GM23338 (cell line): ENCODE measurements at regions not wholly inside any gene's neighbourhood (a gene's known extent, or its start where the extent isn't known, plus 50 kb on each side); places are given as distances from the start of the nearest gene placed in this dataset.

Source experiments
- ATAC-seq: fragments of 200-7000 bp; cut with Tn5 transposase; 3 replicates; pipeline ENCODE4 v1.9.1; 2020
- DNase-seq: peaks from one replicate; pipeline ENCODE4 v3.0.0-alpha.2; 2015; ENCODE audit warnings: low spot score
- H2AFZ ChIP-seq: fragments of 200-600 bp; sonication (generic); 2 replicates; pipeline ENCODE4 v1.8.0; 2016; ENCODE audit warnings: antibody characterized with exemption, mild to moderate bottlenecking, moderate library complexity
- H3F3A ChIP-seq: fragments of 200-600 bp; sonication (generic); replicated peaks from 2 replicates; pipeline ENCODE4 v1.8.0; 2017; ENCODE audit warnings: antibody characterized with exemption, mixed run types, low read depth
- H3K27ac ChIP-seq: fragments of 200-600 bp; sonication (generic); 2 replicates; pipeline ENCODE4 v1.6.1; 2016; ENCODE audit warnings: low read depth
- H3K27me3 ChIP-seq: fragments of 200-600 bp; sonication (generic); 2 replicates; pipeline ENCODE4 v1.8.0; 2016; ENCODE audit warnings: mild to moderate bottlenecking, mixed run types, moderate library complexity; ENCODE audit not compliant: insufficient read depth
- H3K36me3 ChIP-seq: fragments of 200-600 bp; sonication (generic); 2 replicates; pipeline ENCODE4 v1.8.0; 2016; ENCODE audit warnings: mild to moderate bottlenecking; ENCODE audit not compliant: insufficient read depth
- H3K4me1 ChIP-seq: fragments of 200-600 bp; sonication (generic); 2 replicates; pipeline ENCODE4 v1.8.0; 2016; ENCODE audit warnings: mild to moderate bottlenecking, moderate library complexity; ENCODE audit not compliant: insufficient read depth
- H3K4me2 ChIP-seq: fragments of 200-600 bp; sonication (generic); 2 replicates; pipeline ENCODE4 v1.7.1; 2017; ENCODE audit warnings: mixed run types
- H3K4me3 ChIP-seq: fragments of 200-600 bp; sonication (generic); 2 replicates; pipeline ENCODE4 v1.6.1; 2016; ENCODE audit warnings: mixed run types
- H3K79me2 ChIP-seq: fragments of 200-600 bp; sonication (generic); replicated peaks from 2 replicates; pipeline ENCODE4 v1.8.0; 2017; ENCODE audit warnings: mild to moderate bottlenecking; ENCODE audit not compliant: insufficient read depth
- H3K9me2 ChIP-seq: fragments of 200-600 bp; sonication (generic); 2 replicates; pipeline ENCODE4 v1.8.0; 2017; ENCODE audit not compliant: insufficient read depth
- H4K20me1 ChIP-seq: fragments of 200-600 bp; sonication (generic); replicated peaks from 2 replicates; pipeline ENCODE4 v1.8.0; 2017; ENCODE audit warnings: mild to moderate bottlenecking; ENCODE audit not compliant: insufficient read depth
- H3K27ac Mint-ChIP-seq: 2 replicates; pipeline ENCODE4 v1.8.0; 2020; ENCODE audit warnings: inconsistent platforms, mild to moderate bottlenecking, moderate library complexity, mixed read lengths
- H3K27me3 Mint-ChIP-seq: 3 replicates; pipeline ENCODE4 v1.8.0; 2022; ENCODE audit warnings: low read depth, mild to moderate bottlenecking, moderate library complexity, mixed read lengths, inconsistent platforms; ENCODE audit not compliant: insufficient read depth, poor library complexity
- H3K36me3 Mint-ChIP-seq: 3 replicates; pipeline ENCODE4 v1.8.0; 2021; ENCODE audit warnings: low read depth, mild to moderate bottlenecking, inconsistent platforms, moderate library complexity, mixed read lengths
- H3K4me1 Mint-ChIP-seq: 3 replicates; pipeline ENCODE4 v1.8.0; 2020; ENCODE audit warnings: mild to moderate bottlenecking, inconsistent platforms, mixed read lengths
- H3K4me3 Mint-ChIP-seq: 3 replicates; pipeline ENCODE4 v1.8.0; 2021; ENCODE audit warnings: moderate library complexity, mild to moderate bottlenecking, inconsistent platforms, mixed read lengths
- H3K9me3 Mint-ChIP-seq: 3 replicates; pipeline ENCODE4 v1.8.0; 2020; ENCODE audit warnings: moderate library complexity, mild to moderate bottlenecking, inconsistent platforms, mixed read lengths
- CREB1 ChIP-seq: fragments of 250-450 bp; sonication (Bioruptor Pico); IDR thresholded peaks from 2 replicates; pipeline ENCODE4 v1.5.0; 2020; ENCODE audit warnings: low read depth, mild to moderate bottlenecking, moderate library complexity
- EZH2 ChIP-seq: fragments of 200-600 bp; sonication (generic); IDR thresholded peaks from one replicate; pipeline ENCODE4 v1.8.0; 2017; ENCODE audit warnings: antibody characterized with exemption, mild to moderate bottlenecking, low read depth; ENCODE audit not compliant: unreplicated experiment
- EZH2phosphoT487 ChIP-seq: fragments of 200-600 bp; sonication (generic); IDR thresholded peaks from one replicate; pipeline ENCODE4 v1.8.1; 2018; ENCODE audit warnings: antibody characterized with exemption; ENCODE audit not compliant: unreplicated experiment
- JUNB ChIP-seq: IDR thresholded peaks from one replicate; pipeline ENCODE4 v1.6.1; 2016; ENCODE audit warnings: antibody characterized with exemption; ENCODE audit not compliant: unreplicated experiment
- POLR2AphosphoS5 ChIP-seq: IDR thresholded peaks from 2 replicates; pipeline ENCODE4 v1.6.1; 2016; ENCODE audit warnings: antibody characterized with exemption, low read depth
- STAT1 ChIP-seq: IDR thresholded peaks from one replicate; pipeline ENCODE4 v1.6.1; 2016; ENCODE audit warnings: antibody characterized with exemption; ENCODE audit not compliant: unreplicated experiment
- ZNF331 ChIP-seq: fragments of 250-450 bp; sonication (Bioruptor Pico); IDR thresholded peaks from 2 replicates; pipeline ENCODE4 v1.5.0; 2020; ENCODE audit warnings: low read depth, mild to moderate bottlenecking, moderate library complexity
- TF ChIP-seq, protein P1 (sequence below), 2 experiments: fragments of 200-600 bp in 1 of 2; sonication (generic) in 1 of 2; conservative IDR thresholded peaks; 2 replicates each; pipeline versions ENCODE4 v1.5.1 to v1.6.1; 2016 to 2017; ENCODE audit warnings: antibody characterized with exemption in 2 of 2, low read depth in 2 of 2, mild to moderate bottlenecking in 2 of 2, moderate library complexity in 1 of 2
- TF ChIP-seq, protein P2 (sequence below): IDR thresholded peaks from 2 replicates; pipeline ENCODE4 v1.6.1; 2016; ENCODE audit warnings: antibody characterized with exemption

DNA sequence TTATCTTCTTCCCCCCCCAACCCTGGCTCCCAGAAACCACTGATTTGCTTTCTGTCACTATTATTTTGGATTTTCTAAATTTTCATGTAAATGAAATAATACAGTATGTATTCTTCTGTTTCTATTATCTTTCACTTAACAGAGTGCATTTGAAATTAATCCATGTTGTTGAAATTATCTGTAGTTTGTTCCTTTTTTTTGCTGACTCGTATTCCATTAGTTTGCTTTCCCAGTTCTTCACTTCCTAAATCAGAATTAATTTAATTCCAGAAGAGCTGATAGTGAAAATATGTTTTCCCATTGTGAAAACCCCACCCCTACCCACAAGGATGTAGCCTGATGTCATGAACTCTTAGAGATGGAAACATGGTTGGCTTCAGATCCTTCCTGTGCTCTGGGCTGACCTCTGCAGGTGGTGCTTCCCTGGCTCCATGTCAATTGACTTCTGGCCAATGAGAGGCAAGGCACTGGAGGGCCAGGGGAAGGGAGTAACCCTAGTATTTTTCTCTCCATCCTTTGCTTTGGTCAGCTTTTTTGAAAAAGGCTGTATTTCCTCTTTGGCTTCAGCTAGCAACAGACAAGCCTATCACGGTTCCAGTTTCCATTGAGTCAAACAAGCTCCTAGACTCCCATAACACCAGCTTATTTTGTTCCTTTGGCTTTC is 244.4 kb upstream of the HSF2 start:
- Histone ChIP-seq H3F3A (no peaks in the 10 kb centered on the region), H2AFZ (0 out of 2 replicates have a peak overlapping the region, but pooled peaks have one; percentile 11), H4K20me1 (no peaks in the 10 kb centered on the region), H3K4me3 (no peak overlapping the region), H3K27ac (no peak overlapping the region), H3K79me2 (no peaks in the 10 kb centered on the region), H3K27me3 (no peaks in the 10 kb centered on the region), H3K4me2 (no peak overlapping the region), H3K4me1 (peaks cover 8% of the 10 kb centered on the region), H3K9me2 (no peaks in the 10 kb centered on the region), H3K36me3 (no peaks in the 10 kb centered on the region)
- H3K4me1 Mint-ChIP-seq = peaks cover 29% of the 10 kb centered on the region
- H3K4me3 Mint-ChIP-seq = no peak overlapping the region
- TF ChIP-seq, protein P1, sequence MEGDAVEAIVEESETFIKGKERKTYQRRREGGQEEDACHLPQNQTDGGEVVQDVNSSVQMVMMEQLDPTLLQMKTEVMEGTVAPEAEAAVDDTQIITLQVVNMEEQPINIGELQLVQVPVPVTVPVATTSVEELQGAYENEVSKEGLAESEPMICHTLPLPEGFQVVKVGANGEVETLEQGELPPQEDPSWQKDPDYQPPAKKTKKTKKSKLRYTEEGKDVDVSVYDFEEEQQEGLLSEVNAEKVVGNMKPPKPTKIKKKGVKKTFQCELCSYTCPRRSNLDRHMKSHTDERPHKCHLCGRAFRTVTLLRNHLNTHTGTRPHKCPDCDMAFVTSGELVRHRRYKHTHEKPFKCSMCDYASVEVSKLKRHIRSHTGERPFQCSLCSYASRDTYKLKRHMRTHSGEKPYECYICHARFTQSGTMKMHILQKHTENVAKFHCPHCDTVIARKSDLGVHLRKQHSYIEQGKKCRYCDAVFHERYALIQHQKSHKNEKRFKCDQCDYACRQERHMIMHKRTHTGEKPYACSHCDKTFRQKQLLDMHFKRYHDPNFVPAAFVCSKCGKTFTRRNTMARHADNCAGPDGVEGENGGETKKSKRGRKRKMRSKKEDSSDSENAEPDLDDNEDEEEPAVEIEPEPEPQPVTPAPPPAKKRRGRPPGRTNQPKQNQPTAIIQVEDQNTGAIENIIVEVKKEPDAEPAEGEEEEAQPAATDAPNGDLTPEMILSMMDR (conservative IDR thresholded peaks at IDR 0.05; ENCODE audit: low read depth in 2 of 2) = peak; percentile 28 to 51; a peak in 3 of 4 replicates
- TF ChIP-seq CREB1 (CRISPR knock-in tag) = no peak
- TF ChIP-seq, protein P2, sequence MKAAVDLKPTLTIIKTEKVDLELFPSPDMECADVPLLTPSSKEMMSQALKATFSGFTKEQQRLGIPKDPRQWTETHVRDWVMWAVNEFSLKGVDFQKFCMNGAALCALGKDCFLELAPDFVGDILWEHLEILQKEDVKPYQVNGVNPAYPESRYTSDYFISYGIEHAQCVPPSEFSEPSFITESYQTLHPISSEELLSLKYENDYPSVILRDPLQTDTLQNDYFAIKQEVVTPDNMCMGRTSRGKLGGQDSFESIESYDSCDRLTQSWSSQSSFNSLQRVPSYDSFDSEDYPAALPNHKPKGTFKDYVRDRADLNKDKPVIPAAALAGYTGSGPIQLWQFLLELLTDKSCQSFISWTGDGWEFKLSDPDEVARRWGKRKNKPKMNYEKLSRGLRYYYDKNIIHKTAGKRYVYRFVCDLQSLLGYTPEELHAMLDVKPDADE = no peak
- no peak for TF ChIP-seq EZH2
- TF ChIP-seq JUNB = no peak
- no peak for TF ChIP-seq ZNF331 (CRISPR knock-in tag)
- TF ChIP-seq STAT1 = no peak
- H3K27ac Mint-ChIP-seq = no peak overlapping the region
- peaks cover 1% of the 10 kb centered on the region for H3K27me3 Mint-ChIP-seq
- no peaks in the 10 kb centered on the region for H3K9me3 Mint-ChIP-seq
- ATAC-seq = peak; percentile 35; the same call in 2 of the 3 replicates
- no peaks in the 10 kb centered on the region for H3K36me3 Mint-ChIP-seq
- peak; percentile 28 for DNase-seq

GRCh38 chr6:122161136-122161535 is 238.3 kb upstream of the HSF2 start:
- Mint-ChIP-seq H3K9me3 (peaks cover 13% of the 10 kb centered on the region), H3K36me3 (peaks cover 10% of the 10 kb centered on the region; the same call in 2 of the 3 replicates)

More at GRCh38 chr6:122161136-122161535, 238.3 kb upstream of the HSF2 start:
- Histone ChIP-seq H2AFZ (no peak overlapping the region), H3K9me2 (no peaks in the 10 kb centered on the region), H3F3A (no peaks in the 10 kb centered on the region), H3K4me3 (no peak overlapping the region), H3K79me2 (no peaks in the 10 kb centered on the region), H3K27ac (no peak overlapping the region), H3K4me2 (no peak overlapping the region), H3K27me3 (no peaks in the 10 kb centered on the region), H3K4me1 (no peaks in the 10 kb centered on the region; the same call in 1 of the 2 replicates), H3K36me3 (no peaks in the 10 kb centered on the region; the same call in 1 of the 2 replicates), H4K20me1 (no peaks in the 10 kb centered on the region)
- TF ChIP-seq POLR2AphosphoS5 (no peak), EZH2phosphoT487 (no peak), STAT1 (no peak), ZNF331 (CRISPR knock-in tag) (no peak)
- TF ChIP-seq, protein P2 = no peak
- ATAC-seq (no peak), DNase-seq (no peak)
- Mint-ChIP-seq H3K27ac (no peak overlapping the region), H3K4me1 (peaks cover 3% of the 10 kb centered on the region; the same call in 2 of the 3 replicates), H3K27me3 (no peaks in the 10 kb centered on the region), H3K4me3 (no peak overlapping the region)
